Esophagus muscularis mucosa (tissue), 4 donors: ENCODE measurements at regions not wholly inside any gene's neighbourhood (a gene's known extent, or its start where the extent isn't known, plus 50 kb on each side); places are given as distances from the start of the nearest gene placed in this dataset.

Source experiments
- CTCF ChIP-seq, 3 experiments: fragments of 200-600 bp in 2 of 3; fragments of 450-650 bp in 1 of 3; sonication (generic) in 2 of 3; IDR thresholded peaks; one replicate each; pipeline ENCODE4 v1.5.1; 2017 to 2019; ENCODE audit warnings: antibody characterized with exemption in 3 of 3, mild to moderate bottlenecking in 2 of 3, moderate library complexity in 1 of 3
- EP300 ChIP-seq: sonication (generic); formaldehyde crosslinking; IDR thresholded peaks from one replicate; pipeline ENCODE4 v1.6.1; 2017; ENCODE audit warnings: antibody characterized with exemption
- POLR2A ChIP-seq: fragments of 450-650 bp; IDR thresholded peaks from one replicate; pipeline ENCODE4 v1.6.1; 2017; ENCODE audit warnings: antibody characterized with exemption, moderate library complexity, mild to moderate bottlenecking, low read depth
- POLR2AphosphoS5 ChIP-seq, 2 donors: sonication (generic); formaldehyde crosslinking; IDR thresholded peaks; one replicate each; pipeline ENCODE4 v1.6.1; 2017; ENCODE audit warnings: antibody characterized with exemption in 2 of 2

GRCh38 chr1:221608835-221609320, 133.0 kb downstream of the DUSP10 start:
- no peak for TF ChIP-seq POLR2A
- TF ChIP-seq CTCF (IDR thresholded peaks at IDR 0.05) = no peak
- no peak for TF ChIP-seq POLR2AphosphoS5 (IDR thresholded peaks at IDR 0.05)
- TF ChIP-seq EP300 = no peak
